HS-27A (cell line): ENCODE measurements at regions not wholly inside any gene's neighbourhood (a gene's known extent, or its start where the extent isn't known, plus 50 kb on each side); places are given as distances from the start of the nearest gene placed in this dataset.

ENCODE experiments used
- DNase-seq: peaks from one replicate; pipeline ENCODE4 v3.0.0-alpha.2; 2012; ENCODE audit warnings: low read depth, missing footprints

DNA sequence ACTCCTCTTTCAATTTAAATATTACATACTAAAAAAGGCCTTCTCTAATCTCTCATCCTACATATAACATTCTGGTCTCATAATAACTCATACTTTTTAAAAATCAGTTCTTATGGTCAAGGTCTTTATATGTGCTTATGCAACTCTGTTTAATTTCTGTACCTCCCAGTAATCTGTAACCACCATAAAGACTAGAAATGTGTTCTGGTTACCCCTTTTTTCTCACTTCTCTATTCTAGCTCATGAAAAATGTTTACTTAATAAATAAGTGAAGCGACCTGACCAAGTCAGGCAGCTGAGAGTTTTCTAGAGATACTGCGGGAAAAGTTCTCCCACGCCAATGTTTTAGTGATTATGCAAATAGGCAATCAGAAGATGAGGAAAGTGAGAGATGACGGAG, 548.8 kb upstream of the FAM241A start:
- DNase-seq = no peak

- no peak for DNase-seq
These were observed 543.6 kb upstream of the FAM241A start for GRCh38 chr4:111601671-111602070.

GRCh38 chr4:111602848-111603247, 542.4 kb upstream of the FAM241A start:
- no peak for DNase-seq

- no peak for DNase-seq
These were observed 540.1 kb upstream of the FAM241A start for GRCh38 chr4:111605111-111605510.

GRCh38 chr4:111610681-111611080, 534.6 kb upstream of the FAM241A start:
- no peak for DNase-seq

GRCh38 chr4:111618908-111619307, 526.3 kb upstream of the FAM241A start:
- DNase-seq = no peak

GRCh38 chr4:111628437-111628836, 516.8 kb upstream of the FAM241A start:
- DNase-seq = no peak

GRCh38 chr4:111630705-111631104, 514.5 kb upstream of the FAM241A start:
- no peak for DNase-seq

- no peak for DNase-seq
These were observed 513.8 kb upstream of the FAM241A start for GRCh38 chr4:111631215-111631999.

DNA sequence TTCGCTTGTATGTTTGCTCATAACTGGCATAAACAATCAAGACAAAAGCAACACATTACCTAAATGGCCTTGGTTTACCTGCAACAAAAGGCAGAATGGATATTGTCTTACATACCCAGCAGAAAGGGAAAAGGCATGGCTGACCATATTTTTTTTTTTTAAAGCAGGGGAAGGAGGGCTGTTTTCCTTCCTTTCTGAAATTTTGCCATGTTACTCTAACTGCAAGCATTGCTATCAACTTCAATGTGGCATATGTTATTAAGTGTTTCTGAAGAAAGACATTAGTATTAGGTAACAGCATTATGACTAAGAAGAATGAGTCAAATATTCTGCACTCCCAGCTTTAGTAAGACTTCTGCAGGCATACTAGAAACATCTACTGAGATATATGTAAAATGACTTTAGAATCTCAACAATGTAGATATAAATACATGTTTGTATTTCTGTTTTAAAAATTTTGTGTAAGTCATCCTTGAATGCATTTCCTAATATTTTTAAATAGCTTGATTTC, 512.6 kb upstream of the FAM241A start:
- no peak for DNase-seq

DNA sequence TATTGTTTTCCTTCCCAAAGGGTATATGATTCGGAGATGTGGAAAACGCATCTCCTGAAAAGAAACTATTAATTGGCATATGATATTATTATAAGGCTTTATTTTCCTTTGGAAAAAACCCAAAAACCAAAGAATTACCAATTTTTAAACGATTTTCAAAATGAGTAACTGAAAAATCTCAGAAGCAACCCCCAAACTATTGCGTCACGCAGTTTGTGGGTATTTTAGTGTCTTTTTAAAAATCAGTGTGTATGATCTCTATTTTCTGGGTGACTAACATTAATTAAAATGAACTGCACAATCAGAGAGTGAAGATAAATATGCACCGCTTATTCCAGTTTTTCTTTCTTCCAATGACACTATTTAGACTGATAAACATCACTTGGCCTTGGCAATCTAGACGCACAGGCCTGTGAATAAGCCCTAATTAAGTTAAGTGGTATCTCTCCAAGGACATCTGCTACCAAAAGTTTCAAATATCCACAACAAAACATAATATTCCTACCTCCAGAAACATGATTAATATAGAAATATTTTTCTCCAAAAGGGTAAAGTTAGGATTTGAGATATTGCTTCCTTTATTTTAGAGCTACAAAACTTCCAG, 511.5 kb upstream of the FAM241A start:
- no peak for DNase-seq

DNA sequence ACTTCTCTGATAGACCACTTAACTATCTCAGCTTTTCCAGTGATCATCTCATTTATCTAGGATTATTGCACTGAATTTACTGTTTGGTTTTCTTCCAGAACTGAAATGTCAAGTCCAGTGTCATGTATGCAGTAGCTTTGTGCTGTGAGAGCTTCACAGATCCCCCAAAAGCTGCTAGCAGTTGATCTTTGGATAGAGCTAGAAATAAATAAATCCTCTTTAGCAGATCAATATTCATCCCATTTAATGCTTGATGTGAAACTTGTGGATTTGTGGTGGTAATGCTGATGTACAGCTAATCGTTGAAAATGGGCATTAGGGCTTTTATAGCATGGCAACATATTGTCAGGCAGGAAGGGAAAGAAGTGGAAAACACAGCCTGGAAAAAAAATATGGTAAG, 509.6 kb upstream of the FAM241A start:
- no peak for DNase-seq

- DNase-seq = no peak
These were observed 508.2 kb upstream of the FAM241A start for GRCh38 chr4:111636961-111637585.

- no peak for DNase-seq
These were observed 506.0 kb upstream of the FAM241A start for GRCh38 chr4:111639120-111639690.

DNA sequence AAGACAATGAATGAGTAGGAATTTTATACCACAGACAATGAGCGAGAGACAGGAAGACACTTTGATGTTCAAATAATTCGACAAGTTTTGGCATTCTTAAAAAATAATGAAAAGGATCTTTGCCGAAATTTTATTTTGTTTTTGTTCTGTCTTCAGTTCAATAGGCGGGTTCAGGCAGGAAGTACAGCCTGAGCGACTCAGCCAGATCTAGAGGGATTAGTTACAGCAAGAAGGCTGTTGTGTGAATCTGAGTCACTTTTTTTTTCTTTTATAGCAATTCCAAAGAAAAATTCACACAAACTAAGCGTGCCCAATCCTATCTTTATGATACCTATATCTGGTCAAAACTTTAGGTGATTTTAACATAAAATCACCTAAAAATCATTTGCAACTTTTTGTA, 505.4 kb upstream of the FAM241A start:
- no peak for DNase-seq

DNA sequence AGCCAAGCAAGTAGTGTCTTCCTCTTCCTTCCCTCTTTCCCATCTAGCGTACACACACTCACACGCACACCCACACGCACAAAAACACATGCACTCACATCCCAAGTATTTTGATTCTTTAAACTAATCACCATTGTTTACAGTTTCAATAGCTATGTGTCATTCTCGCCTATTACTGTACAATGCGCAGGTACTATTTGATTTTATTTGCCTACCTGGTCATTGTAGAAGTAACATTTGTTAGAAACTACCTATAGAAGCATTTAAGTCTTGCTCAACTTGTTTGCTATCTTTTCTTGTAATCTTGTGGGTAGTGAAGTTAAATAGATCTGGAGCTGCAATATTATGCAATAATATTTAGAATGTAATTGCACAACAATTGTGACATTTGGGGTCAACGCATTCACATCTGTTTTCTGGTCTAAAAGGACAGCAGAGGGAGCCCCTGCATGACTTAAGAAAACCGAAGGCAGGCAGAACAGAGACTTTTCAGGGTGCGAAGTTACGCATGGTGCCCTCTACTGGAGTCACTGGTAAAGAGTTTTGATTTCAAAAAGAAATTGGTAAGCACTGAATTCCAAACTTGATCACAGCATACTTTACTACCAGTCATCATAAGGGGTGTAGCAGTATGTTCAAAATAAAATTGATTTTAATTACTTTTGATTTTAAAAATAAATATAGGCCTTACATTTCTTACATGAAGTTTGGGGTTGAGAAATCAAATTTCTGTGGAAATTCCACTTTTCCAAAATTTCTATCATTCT, 503.3 kb upstream of the FAM241A start:
- DNase-seq = peak; percentile 55

DNA sequence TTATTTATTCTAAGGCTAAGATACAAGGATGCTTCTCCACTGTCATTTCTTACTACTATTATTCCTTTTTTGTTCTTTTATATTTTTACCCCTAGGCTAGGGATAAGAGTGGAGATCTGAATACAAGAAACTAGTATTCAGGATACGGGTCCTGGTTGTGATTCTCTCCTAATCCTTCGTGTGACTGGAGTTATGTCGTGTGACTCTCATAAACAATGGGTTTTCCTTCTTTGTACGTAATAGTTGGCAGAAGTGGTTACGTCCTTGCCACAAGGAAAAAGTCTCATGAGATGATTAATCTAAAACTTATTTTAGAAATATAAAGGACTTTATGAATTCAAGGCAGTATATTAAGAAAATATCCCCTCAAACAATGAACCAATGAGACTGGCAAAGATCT, 497.2 kb upstream of the FAM241A start:
- no peak for DNase-seq

DNA sequence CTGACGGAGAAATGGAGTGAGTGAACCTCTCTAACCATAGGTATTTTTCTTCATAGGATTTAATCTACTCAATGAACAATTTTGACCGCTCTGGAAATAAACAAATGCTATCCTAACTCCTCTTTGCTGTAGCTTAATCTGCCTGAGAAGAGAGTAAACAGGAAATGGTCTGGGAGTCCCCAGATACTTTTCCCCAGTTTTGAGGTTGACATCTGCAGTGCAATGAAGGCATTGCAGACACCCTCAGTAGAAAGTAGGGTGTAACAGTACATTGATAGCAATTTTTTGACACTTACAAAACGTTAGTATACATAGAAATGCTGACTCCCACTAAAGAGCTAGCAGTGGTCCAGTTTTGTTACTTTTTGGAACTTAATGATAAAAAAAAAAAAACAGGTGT, 495.9 kb upstream of the FAM241A start:
- no peak for DNase-seq

DNA sequence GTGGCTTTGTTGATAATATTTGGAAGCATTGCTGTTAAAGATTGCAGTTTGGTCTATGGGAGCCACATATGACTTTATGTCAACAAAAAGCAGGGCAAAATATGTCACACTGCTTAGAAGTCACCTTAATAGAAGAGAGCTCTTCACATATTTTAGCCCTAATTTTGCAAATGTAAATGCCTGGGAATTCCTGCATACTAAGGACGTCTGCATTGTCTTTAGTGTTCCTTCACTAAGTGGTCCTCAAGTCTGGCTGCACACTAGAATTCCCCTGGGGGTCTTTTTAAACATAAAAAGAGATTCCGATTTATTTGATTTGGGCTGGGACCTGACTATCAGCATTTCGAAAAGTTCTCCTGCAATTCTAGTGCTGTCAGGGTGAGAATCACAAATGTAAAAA, 495.1 kb upstream of the FAM241A start:
- DNase-seq = no peak

DNA sequence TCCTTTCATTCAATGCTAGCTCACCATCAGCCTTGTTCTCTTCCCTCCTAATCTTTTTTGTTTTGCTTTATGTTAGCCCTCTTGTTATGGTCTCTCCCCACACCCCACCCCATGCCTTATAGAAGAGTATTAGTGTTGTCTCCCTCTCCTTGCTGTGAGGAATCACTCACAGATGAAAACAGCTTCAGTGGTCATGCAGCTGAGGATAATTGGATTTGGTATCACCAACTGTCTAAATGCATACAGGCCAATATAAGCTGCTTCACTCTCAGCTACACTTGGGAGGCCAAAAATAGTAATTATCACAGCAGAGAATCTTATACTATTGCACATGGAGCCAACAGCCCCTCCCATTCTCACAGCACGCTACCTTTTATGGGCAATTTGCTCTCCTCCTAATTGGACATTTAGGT, 494.6 kb upstream of the FAM241A start:
- no peak for DNase-seq

- no peak for DNase-seq
These were observed 493.0 kb upstream of the FAM241A start for GRCh38 chr4:111652236-111652635.

DNA sequence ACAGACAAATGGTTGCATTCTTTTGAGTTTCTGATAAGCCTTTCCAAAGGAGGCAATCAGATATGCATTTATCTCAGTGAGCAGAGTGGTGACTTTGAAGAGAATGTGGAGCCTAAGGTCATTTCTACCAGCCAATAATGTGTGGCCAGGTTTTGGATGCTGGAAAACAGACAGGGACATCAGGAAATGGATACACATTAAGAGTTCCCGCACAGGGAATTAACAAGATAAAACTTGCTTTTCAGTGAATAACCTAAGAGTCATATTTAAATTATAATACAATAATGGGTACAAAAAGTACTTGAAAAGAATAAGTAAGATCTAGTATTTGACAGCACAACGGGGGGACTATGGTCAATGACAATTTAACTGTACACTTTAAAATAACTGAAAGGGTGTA, 492.3 kb upstream of the FAM241A start:
- no peak for DNase-seq
